ENCODE measurements at regions not wholly inside any gene's neighbourhood (a gene's known extent, or its start where the extent isn't known, plus 50 kb on each side); places are given as distances from the start of the nearest gene placed in this dataset.

- Mint-ChIP-seq H3K27ac (no peak overlapping the region), H3K4me3 (no peak overlapping the region), H3K27me3 (peaks cover 4% of the 10 kb centered on the region), H3K4me1 (no peaks in the 10 kb centered on the region), H3K36me3 (ENCODE audit: low read depth) (no peaks in the 10 kb centered on the region), H3K9me3 (peaks cover 4% of the 10 kb centered on the region)
- ChIA-PET POLR2A (no interaction called here), CTCF (no interaction called here)
- intact Hi-C loops (cut with micrococcal nuclease): no loop called here
- no peak for TF ChIP-seq CTCF (IDR thresholded peaks at IDR 0.05)
- ATAC-seq (ENCODE audit: low read depth) (no peak), DNase-seq (no peak)
These were observed 681.2 kb downstream of the RNF144A start for GRCh38 chr2:7598402-7598801.

- CTCF ChIA-PET: no interaction called here
These were observed 682.4 kb downstream of the RNF144A start for GRCh38 chr2:7599462-7600258.

GRCh38 chr2:7601990-7602389 is 684.8 kb downstream of the RNF144A start:
- Mint-ChIP-seq H3K27ac (no peak overlapping the region), H3K4me3 (no peak overlapping the region), H3K4me1 (no peaks in the 10 kb centered on the region), H3K27me3 (peaks cover 2% of the 10 kb centered on the region), H3K9me3 (peaks cover 5% of the 10 kb centered on the region), H3K36me3 (ENCODE audit: low read depth) (no peaks in the 10 kb centered on the region)
- ATAC-seq (ENCODE audit: low read depth) (no peak), DNase-seq (no peak)
- TF ChIP-seq CTCF (IDR thresholded peaks at IDR 0.05): no peak
- ChIA-PET CTCF (no interaction called here), POLR2A (no interaction called here)
- intact Hi-C loops (cut with micrococcal nuclease): no loop called here

More at GRCh38 chr2:7599462-7600258, 682.4 kb downstream of the RNF144A start:
- Mint-ChIP-seq H3K27ac (no peak overlapping the region), H3K36me3 (ENCODE audit: low read depth) (no peaks in the 10 kb centered on the region), H3K9me3 (peaks cover 5% of the 10 kb centered on the region), H3K27me3 (peaks cover 2% of the 10 kb centered on the region), H3K4me3 (no peak overlapping the region), H3K4me1 (no peaks in the 10 kb centered on the region)
- DNase-seq: no peak
- POLR2A ChIA-PET: no interaction called here
- intact Hi-C loops (cut with micrococcal nuclease): no loop called here
- no peak for TF ChIP-seq CTCF (IDR thresholded peaks at IDR 0.05)
- no peak for ATAC-seq (ENCODE audit: low read depth)

GRCh38 chr2:7604456-7604855 is 687.2 kb downstream of the RNF144A start:
- Mint-ChIP-seq H3K27me3 (peaks cover 2% of the 10 kb centered on the region), H3K4me3 (no peak overlapping the region), H3K36me3 (ENCODE audit: low read depth) (no peaks in the 10 kb centered on the region), H3K4me1 (no peaks in the 10 kb centered on the region), H3K27ac (no peak overlapping the region), H3K9me3 (peaks cover 5% of the 10 kb centered on the region)
- no peak for TF ChIP-seq CTCF (IDR thresholded peaks at IDR 0.05)
- intact Hi-C loops (cut with micrococcal nuclease): no loop called here
- no peak for ATAC-seq (ENCODE audit: low read depth)
- DNase-seq: no peak
- ChIA-PET POLR2A (no interaction called here), CTCF (no interaction called here)

GRCh38 chr2:7607441-7608173 is 690.4 kb downstream of the RNF144A start:
- TF ChIP-seq CTCF (IDR thresholded peaks at IDR 0.05): no peak
- no peak for DNase-seq
- Mint-ChIP-seq H3K27me3 (no peaks in the 10 kb centered on the region), H3K9me3 (peaks cover 2% of the 10 kb centered on the region), H3K4me1 (no peaks in the 10 kb centered on the region), H3K4me3 (no peak overlapping the region), H3K36me3 (ENCODE audit: low read depth) (no peaks in the 10 kb centered on the region), H3K27ac (no peak overlapping the region)
- intact Hi-C loops (cut with micrococcal nuclease): no loop called here
- ChIA-PET CTCF (no interaction called here), POLR2A (no interaction called here)
- no peak for ATAC-seq (ENCODE audit: low read depth)

Data from activated B cell treated with CpG ODN at 0.5 μM for 24 hours (primary cell).